Left ventricle myocardium inferior (tissue), 1 donor: ENCODE measurements at regions not wholly inside any gene's neighbourhood (a gene's known extent, or its start where the extent isn't known, plus 50 kb on each side); places are given as distances from the start of the nearest gene placed in this dataset.

Experiments
- DNase-seq: peaks from one replicate; pipeline ENCODE4 v3.0.0-alpha.2; 2020
- H3K27ac ChIP-seq: fragments of 200-600 bp; replicated peaks from 2 replicates; pipeline ENCODE4 v1.8.0; 2021
- H3K27me3 ChIP-seq: fragments of 200-600 bp; 2 replicates; pipeline ENCODE4 v1.8.0; 2021; ENCODE audit warnings: low read depth
- H3K36me3 ChIP-seq: fragments of 200-600 bp; 2 replicates; pipeline ENCODE4 v1.8.0; 2021
- H3K4me1 ChIP-seq: fragments of 200-600 bp; 2 replicates; pipeline ENCODE4 v1.8.0; 2021
- H3K4me3 ChIP-seq: fragments of 200-600 bp; 2 replicates; pipeline ENCODE4 v1.8.0; 2021; ENCODE audit warnings: mild to moderate bottlenecking, moderate library complexity
- H3K9me3 ChIP-seq: fragments of 200-600 bp; replicated peaks from 2 replicates; pipeline ENCODE4 v1.8.0; 2021
- intact Hi-C: fragments of 100-400 bp; cut with micrococcal nuclease; formaldehyde crosslinking; loops from one replicate; pipeline ENCODE4 v1.11.0; 2022
- TF ChIP-seq, protein P1 (sequence below): fragments of 200-600 bp; IDR thresholded peaks from 2 replicates; pipeline ENCODE4 v1.8.0; 2021; ENCODE audit warnings: antibody characterized with exemption, mild to moderate bottlenecking, borderline replicate concordance
- donor health status: DM: no; HTN: yes; CAD: no; lungs with severe emphysema.

- Histone ChIP-seq H3K4me1 (no peaks in the 10 kb centered on the region), H3K27me3 (no peaks in the 10 kb centered on the region), H3K27ac (no peak overlapping the region), H3K9me3 (peaks cover 24% of the 10 kb centered on the region), H3K36me3 (no peaks in the 10 kb centered on the region), H3K4me3 (no peak overlapping the region)
- DNase-seq = no peak
- intact Hi-C loops = no loop called here
- TF ChIP-seq, protein P1, sequence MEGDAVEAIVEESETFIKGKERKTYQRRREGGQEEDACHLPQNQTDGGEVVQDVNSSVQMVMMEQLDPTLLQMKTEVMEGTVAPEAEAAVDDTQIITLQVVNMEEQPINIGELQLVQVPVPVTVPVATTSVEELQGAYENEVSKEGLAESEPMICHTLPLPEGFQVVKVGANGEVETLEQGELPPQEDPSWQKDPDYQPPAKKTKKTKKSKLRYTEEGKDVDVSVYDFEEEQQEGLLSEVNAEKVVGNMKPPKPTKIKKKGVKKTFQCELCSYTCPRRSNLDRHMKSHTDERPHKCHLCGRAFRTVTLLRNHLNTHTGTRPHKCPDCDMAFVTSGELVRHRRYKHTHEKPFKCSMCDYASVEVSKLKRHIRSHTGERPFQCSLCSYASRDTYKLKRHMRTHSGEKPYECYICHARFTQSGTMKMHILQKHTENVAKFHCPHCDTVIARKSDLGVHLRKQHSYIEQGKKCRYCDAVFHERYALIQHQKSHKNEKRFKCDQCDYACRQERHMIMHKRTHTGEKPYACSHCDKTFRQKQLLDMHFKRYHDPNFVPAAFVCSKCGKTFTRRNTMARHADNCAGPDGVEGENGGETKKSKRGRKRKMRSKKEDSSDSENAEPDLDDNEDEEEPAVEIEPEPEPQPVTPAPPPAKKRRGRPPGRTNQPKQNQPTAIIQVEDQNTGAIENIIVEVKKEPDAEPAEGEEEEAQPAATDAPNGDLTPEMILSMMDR = no peak
These were observed 101.1 kb upstream of the FAT3 start for GRCh38 chr11:92123540-92123939.

DNA sequence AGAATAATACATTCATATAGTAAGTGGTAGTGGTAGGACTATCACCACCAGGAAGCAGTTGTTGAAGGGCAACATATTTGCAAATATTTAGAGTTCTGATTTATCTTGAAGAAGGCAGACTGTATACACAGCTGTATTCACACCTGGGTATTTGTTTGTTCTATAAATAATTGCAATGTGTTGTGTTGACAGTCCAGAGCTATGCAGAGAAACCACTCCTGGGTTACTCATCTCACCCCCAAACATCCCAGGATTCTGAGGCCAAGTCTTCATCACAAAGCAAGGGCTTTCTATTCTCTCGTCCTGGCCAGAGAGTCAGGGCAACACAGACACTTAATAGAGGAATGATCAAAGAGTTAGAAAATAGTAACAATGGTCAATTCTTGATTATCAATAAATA, 102.1 kb upstream of the FAT3 start:
- Histone ChIP-seq H3K27ac (no peak overlapping the region), H3K27me3 (no peaks in the 10 kb centered on the region), H3K4me3 (no peak overlapping the region), H3K36me3 (no peaks in the 10 kb centered on the region), H3K4me1 (no peaks in the 10 kb centered on the region), H3K9me3 (peaks cover 28% of the 10 kb centered on the region)
- no peak for DNase-seq
- intact Hi-C loops = no loop called here
- TF ChIP-seq, protein P1 = no peak

DNA sequence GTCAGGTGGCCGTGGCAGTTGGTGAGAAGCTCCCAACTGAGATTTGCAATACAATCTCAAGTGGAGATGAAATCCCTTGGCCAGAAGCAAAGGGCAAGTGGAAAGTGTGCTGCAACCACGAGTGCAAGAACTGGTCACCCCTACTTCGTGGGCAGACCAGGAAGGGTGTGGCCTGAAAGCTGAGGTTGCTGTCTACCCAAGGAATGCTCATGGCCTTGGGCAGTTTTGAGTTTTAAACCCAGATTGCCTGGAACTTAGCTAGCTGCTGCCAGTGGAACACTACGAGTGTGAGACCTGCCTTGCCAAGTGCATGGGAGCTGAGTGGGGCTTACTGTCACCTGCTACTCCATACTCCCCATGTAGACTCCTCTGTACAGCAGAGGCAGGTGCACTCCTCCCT, 113.3 kb upstream of the FAT3 start:
- no peak overlapping the region for H3K4me3 ChIP-seq
- no peaks in the 10 kb centered on the region for H3K4me1 ChIP-seq
- H3K27me3 ChIP-seq = peaks cover 6% of the 10 kb centered on the region
- no peak overlapping the region for H3K27ac ChIP-seq
- peaks cover 24% of the 10 kb centered on the region for H3K9me3 ChIP-seq
- DNase-seq = no peak
- intact Hi-C loops = no loop called here
- TF ChIP-seq, protein P1 = no peak
- no peaks in the 10 kb centered on the region for H3K36me3 ChIP-seq

GRCh38 chr11:92109466-92109865, 115.2 kb upstream of the FAT3 start:
- no peak overlapping the region for H3K27ac ChIP-seq
- no peaks in the 10 kb centered on the region for H3K4me1 ChIP-seq
- H3K36me3 ChIP-seq = no peaks in the 10 kb centered on the region
- DNase-seq = no peak
- intact Hi-C loops = no loop called here
- TF ChIP-seq, protein P1 = no peak
- peaks cover 19% of the 10 kb centered on the region for H3K9me3 ChIP-seq
- peaks cover 6% of the 10 kb centered on the region for H3K27me3 ChIP-seq
- H3K4me3 ChIP-seq = no peak overlapping the region

- TF ChIP-seq, protein P1 = no peak
- no peak overlapping the region for H3K27ac ChIP-seq
- H3K27me3 ChIP-seq = peaks cover 6% of the 10 kb centered on the region
- no peaks in the 10 kb centered on the region for H3K36me3 ChIP-seq
- no peaks in the 10 kb centered on the region for H3K4me1 ChIP-seq
- intact Hi-C loops = no loop called here
- H3K4me3 ChIP-seq = no peak overlapping the region
- H3K9me3 ChIP-seq = no peaks in the 10 kb centered on the region
- DNase-seq = no peak
These were observed 117.3 kb upstream of the FAT3 start for GRCh38 chr11:92107331-92107730.

DNA sequence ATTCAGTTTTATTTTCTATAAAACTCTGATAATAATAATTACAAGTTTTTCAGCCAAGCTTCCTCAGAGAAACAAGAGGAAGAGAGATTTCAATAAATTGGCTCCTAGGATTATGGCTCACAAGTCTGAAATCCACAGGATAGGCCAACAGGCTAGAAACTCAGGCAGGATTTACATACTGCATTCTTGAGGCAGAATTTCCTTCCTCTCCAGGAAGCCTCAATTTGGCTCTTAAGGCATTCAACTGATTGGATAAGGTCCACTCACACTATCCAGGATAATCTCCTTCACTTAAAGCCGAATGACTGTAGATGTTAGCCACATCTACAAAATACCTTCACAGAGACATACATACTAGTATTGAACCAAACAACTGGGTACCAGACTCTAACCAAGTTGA, 120.3 kb upstream of the FAT3 start:
- H3K4me3 ChIP-seq = no peak overlapping the region
- H3K4me1 ChIP-seq = no peaks in the 10 kb centered on the region
- peaks cover 6% of the 10 kb centered on the region for H3K27me3 ChIP-seq
- H3K27ac ChIP-seq = no peak overlapping the region
- H3K36me3 ChIP-seq = no peaks in the 10 kb centered on the region
- H3K9me3 ChIP-seq = no peaks in the 10 kb centered on the region
- DNase-seq = no peak
- TF ChIP-seq, protein P1 = no peak
- intact Hi-C loops = no loop called here
